ENCODE measurements at regions not wholly inside any gene's neighbourhood (a gene's known extent, or its start where the extent isn't known, plus 50 kb on each side); places are given as distances from the start of the nearest gene placed in this dataset.

DNA sequence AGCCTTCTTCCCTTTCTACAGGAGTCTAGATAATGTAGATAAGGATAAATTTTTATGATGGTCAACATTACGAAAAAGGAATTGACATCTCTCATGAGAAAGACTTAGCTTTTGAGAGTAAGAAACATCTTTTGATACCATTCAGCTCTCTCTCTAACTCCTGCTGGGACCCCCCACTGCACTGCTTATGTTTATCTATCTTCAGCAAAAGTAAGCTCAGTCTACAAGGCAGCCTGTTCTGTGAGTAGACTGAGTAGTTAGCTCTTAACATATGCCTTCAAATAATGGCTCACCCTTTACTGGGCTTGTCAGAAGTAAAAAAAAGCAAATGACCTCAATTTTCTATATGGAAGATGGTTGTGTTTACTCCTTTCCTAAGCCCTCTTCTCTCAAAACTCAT, 372.2 kb upstream of the CDH11 start:
- H3K9me3 Mint-ChIP-seq: peaks cover 16% of the 10 kb centered on the region
- no peaks in the 10 kb centered on the region for H3K4me1 Mint-ChIP-seq
- ChIA-PET POLR2A (no interaction called here), CTCF (no interaction called here)
- H3K27me3 Mint-ChIP-seq: no peaks in the 10 kb centered on the region
- no peak for DNase-seq
- H3K4me3 Mint-ChIP-seq: no peak overlapping the region
- no peak overlapping the region for H3K27ac Mint-ChIP-seq
- no peaks in the 10 kb centered on the region for H3K36me3 Mint-ChIP-seq (ENCODE audit: low read depth)

DNA sequence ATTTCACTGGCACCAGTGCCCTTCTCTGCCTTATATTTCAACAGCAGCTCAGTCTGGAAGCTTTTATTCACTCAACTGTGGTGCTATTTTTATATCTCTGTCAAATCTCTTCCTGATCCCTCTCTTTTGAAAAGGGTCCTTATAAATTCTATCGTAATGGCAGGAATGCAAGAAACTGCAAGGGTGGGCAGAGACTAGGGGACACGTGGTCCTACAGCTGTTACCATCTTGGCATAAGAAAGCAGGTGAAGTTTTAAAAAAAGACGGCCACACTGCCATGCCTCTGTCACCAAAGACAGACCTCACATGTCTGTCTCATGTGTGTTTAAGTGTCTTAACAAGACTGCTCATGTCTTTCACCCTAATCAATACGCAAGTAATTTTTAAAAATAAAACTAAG, 368.4 kb upstream of the CDH11 start:
- no peaks in the 10 kb centered on the region for H3K27me3 Mint-ChIP-seq
- POLR2A ChIA-PET: no interaction called here
- H3K27ac Mint-ChIP-seq: no peak overlapping the region

DNA sequence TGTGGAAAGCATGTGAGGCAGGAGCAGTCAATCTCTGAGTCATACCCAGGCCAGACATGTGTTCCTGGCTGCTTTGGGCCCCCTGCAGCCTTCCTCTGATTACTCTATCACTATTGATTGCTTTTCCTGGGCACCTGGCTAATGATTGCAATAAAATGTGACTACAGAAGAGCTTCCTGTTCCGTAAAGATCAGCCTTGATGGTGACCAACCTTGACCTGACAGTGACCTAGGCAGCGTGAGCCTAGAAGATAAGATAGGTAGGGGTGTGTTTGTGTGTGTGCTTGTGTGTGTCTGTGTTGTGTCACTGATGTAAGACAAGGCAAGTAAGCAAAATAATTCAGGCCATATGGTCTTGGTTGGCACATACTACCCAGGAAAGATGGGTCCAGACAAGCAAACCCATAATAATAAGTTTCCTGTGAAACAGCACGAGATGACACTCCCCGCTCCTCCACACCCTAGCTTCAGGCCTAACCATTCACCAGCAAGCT, 367.7 kb upstream of the CDH11 start:
- Mint-ChIP-seq H3K27me3 (no peaks in the 10 kb centered on the region), H3K36me3 (ENCODE audit: low read depth) (no peaks in the 10 kb centered on the region), H3K9me3 (peaks cover 20% of the 10 kb centered on the region), H3K4me1 (no peaks in the 10 kb centered on the region), H3K4me3 (no peak overlapping the region), H3K27ac (no peak overlapping the region)
- no peak for DNase-seq
- POLR2A ChIA-PET: no interaction called here
- CTCF ChIA-PET: no interaction called here

More for the DNA sequence above, 368.4 kb upstream of the CDH11 start:
- no peaks in the 10 kb centered on the region for H3K4me1 Mint-ChIP-seq
- no peak for DNase-seq
- no peak overlapping the region for H3K4me3 Mint-ChIP-seq
- H3K36me3 Mint-ChIP-seq (ENCODE audit: low read depth): no peaks in the 10 kb centered on the region
- CTCF ChIA-PET: no interaction called here
- peaks cover 20% of the 10 kb centered on the region for H3K9me3 Mint-ChIP-seq

DNA sequence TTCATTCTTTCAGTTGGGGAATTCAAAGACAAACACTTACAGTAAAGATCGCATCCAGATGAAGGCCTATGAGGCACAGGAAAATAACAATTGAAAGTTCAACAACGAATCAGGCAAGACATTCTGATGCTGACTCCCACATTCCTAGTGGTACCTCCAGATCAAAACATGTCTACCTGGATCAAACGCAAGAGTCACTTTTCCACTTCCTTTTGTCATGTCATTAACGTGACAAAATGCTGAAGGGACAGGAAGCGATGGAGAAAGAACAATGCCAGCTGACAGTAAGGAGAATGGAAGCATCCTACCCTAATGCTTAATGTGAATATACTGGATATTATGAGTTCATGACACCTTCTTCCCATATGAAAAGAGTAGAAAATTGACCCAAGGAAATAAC, 365.4 kb upstream of the CDH11 start:
- no peaks in the 10 kb centered on the region for H3K36me3 Mint-ChIP-seq (ENCODE audit: low read depth)
- ChIA-PET CTCF (no interaction called here), POLR2A (no interaction called here)
- DNase-seq: no peak
- H3K4me1 Mint-ChIP-seq: no peaks in the 10 kb centered on the region
- H3K27ac Mint-ChIP-seq: no peak overlapping the region
- H3K9me3 Mint-ChIP-seq: peaks cover 17% of the 10 kb centered on the region
- no peak overlapping the region for H3K4me3 Mint-ChIP-seq
- H3K27me3 Mint-ChIP-seq: no peaks in the 10 kb centered on the region

DNA sequence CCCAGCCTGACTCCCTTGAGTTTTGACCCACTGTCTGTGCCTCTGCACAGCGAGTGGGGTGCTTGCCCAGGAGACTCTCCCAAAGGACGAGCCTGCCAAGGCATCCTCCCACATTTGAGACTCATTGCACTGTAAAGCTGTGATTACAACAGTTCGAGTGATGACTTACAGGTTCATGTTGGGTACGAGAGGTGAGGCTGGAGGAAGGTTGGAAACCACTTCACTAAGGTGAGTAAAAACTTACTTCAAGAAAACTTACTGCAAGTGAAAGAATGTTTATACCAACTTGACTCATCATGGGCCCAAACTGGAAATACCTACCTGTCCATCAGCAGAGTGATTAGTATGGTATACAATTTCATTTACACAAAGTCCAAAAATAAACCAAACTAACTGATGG, 360.1 kb upstream of the CDH11 start:
- Mint-ChIP-seq H3K36me3 (ENCODE audit: low read depth) (no peaks in the 10 kb centered on the region), H3K27me3 (no peaks in the 10 kb centered on the region), H3K4me3 (no peak overlapping the region), H3K9me3 (peaks cover 3% of the 10 kb centered on the region), H3K4me1 (no peaks in the 10 kb centered on the region), H3K27ac (no peak overlapping the region)
- CTCF ChIA-PET: no interaction called here
- POLR2A ChIA-PET: no interaction called here
- no peak for DNase-seq

DNA sequence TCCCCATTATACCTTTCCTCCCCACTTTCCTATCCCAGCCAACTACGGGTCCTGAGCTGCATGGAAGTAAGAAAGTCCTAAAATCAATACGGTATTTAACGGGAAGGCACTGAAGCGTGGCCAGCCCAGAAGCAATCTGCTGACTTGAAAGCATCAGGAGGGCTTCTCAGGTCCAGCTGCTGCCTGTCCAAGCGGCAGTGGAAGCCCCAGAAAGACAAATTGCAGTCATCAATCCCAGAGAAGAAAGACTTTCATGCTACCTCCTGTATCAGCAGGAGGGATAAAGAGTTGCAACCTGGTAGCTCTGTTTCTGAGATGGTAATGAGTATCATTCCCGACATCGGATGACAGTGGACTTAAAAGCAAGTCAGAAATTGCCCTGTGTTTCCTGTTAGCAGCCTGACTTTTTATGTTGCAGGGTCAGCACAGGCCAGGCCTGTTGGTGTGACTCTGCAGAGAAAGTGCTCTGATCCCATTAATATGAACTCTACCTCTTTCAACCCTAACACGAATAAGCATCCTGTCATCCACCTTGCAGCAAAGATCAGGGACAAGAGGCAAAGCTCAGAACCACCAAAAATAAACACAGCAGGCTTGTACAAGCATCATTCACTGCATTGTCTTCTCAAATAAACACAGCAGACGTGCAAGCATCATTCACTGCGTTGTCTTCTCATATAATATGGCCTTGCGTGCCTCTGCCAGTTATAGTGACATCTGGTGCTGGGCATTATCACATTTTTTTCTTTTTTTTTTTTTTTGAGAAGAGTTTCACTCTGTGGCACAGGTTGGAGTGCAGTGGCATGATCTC, 358.6 kb upstream of the CDH11 start:
- Mint-ChIP-seq H3K36me3 (ENCODE audit: low read depth) (no peaks in the 10 kb centered on the region), H3K9me3 (peaks cover 3% of the 10 kb centered on the region), H3K27me3 (no peaks in the 10 kb centered on the region), H3K27ac (no peak overlapping the region), H3K4me1 (no peaks in the 10 kb centered on the region), H3K4me3 (no peak overlapping the region)
- POLR2A ChIA-PET: no interaction called here
- CTCF ChIA-PET: no interaction called here
- DNase-seq: no peak

DNA sequence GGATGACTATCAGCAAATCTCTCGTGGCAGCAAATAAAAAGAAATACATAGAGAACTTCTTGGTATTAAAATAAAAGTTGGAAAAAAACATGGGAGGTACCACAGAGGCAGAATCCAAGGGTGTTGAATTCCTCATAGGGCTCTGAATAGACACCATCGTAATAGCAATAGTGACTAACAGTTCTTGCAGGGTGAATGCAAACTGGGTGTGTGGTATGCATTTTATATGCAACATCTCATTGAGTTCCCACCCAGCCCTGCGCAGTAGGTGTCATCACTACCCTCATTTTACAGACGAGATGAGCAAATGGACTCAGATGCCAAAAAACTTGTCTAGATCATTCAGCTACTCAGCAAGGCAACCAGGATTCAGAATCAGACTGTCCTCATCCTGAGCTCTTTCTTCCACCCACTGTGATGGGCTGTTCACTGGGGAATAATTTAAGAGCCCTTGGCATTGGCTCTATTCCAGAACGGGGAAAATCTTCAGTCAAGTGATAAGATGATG, 354.6 kb upstream of the CDH11 start:
- Mint-ChIP-seq H3K36me3 (ENCODE audit: low read depth) (no peaks in the 10 kb centered on the region), H3K9me3 (peaks cover 8% of the 10 kb centered on the region), H3K27ac (no peak overlapping the region), H3K27me3 (no peaks in the 10 kb centered on the region), H3K4me3 (no peak overlapping the region), H3K4me1 (no peaks in the 10 kb centered on the region)
- ChIA-PET POLR2A (no interaction called here), CTCF (no interaction called here)
- DNase-seq: no peak

DNA sequence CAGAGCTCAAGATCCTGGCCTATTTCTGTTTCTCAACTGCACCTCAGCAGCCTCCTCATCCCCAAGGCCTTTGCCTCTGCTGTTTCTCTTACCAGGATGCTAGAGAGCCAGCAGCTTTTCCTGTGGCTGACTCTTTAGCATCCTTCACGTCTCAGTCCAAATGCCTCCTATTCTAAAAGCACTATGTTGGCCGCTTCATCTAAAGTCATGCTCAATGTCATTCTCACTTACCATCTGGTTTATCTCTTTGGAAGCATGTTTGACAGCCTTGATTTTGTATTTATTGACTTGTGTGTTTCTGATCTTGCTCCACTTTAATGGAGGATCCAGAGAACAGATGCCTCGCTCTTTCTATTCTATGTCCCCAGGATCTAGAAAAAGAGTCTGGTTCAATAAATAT, 351.8 kb upstream of the CDH11 start:
- H3K27me3 Mint-ChIP-seq: no peaks in the 10 kb centered on the region
- ChIA-PET CTCF (no interaction called here), POLR2A (no interaction called here)
- no peaks in the 10 kb centered on the region for H3K4me1 Mint-ChIP-seq
- DNase-seq: no peak
- peaks cover 6% of the 10 kb centered on the region for H3K9me3 Mint-ChIP-seq
- no peaks in the 10 kb centered on the region for H3K36me3 Mint-ChIP-seq (ENCODE audit: low read depth)
- no peak overlapping the region for H3K27ac Mint-ChIP-seq
- no peak overlapping the region for H3K4me3 Mint-ChIP-seq

DNA sequence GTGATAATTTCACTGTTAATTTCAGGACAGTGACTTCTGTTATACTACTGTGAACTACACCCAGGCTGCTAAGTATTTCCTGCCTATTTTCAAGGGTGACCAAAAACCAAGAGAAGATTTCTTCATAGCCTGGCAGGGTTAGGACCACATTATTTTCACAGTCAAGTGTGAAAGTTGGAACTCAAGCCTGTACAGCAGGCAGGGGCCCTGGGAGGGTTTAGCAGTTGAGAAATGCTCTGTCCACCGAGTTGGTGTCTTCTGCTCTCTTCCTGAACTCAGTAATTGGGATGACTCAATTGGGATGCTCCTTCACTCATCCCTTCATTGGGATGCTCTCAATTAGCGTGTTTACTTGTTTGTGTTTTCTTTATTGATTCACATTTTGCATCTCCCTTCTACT, 347.3 kb upstream of the CDH11 start:
- Mint-ChIP-seq H3K9me3 (peaks cover 10% of the 10 kb centered on the region), H3K36me3 (ENCODE audit: low read depth) (no peaks in the 10 kb centered on the region), H3K4me3 (no peak overlapping the region), H3K27ac (no peak overlapping the region), H3K27me3 (no peaks in the 10 kb centered on the region), H3K4me1 (no peaks in the 10 kb centered on the region)
- ChIA-PET POLR2A (no interaction called here), CTCF (no interaction called here)
- DNase-seq: no peak

DNA sequence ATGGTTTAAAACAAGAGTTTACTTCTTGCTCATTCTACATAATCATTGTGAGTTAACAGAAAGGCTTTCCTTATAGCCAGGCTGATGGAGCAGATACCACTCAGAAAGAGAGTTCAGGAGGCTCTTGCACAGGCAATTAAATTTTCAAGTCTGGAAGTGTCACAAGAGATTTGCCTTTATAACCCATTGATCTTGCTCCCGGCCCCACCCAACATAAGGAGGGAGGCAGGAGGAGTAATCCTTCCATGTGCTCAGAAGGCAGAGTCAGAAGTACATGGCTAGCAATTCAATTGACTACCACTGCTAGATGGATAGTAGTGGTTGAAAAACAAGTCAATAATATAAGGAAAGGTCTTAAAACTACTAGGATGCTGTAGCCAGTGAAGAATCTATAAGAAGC, 346.3 kb upstream of the CDH11 start:
- no peak for DNase-seq
- ChIA-PET CTCF (no interaction called here), POLR2A (no interaction called here)
- no peak overlapping the region for H3K4me3 Mint-ChIP-seq
- H3K4me1 Mint-ChIP-seq: no peaks in the 10 kb centered on the region
- no peak overlapping the region for H3K27ac Mint-ChIP-seq
- H3K36me3 Mint-ChIP-seq (ENCODE audit: low read depth): no peaks in the 10 kb centered on the region
- H3K27me3 Mint-ChIP-seq: no peaks in the 10 kb centered on the region
- peaks cover 5% of the 10 kb centered on the region for H3K9me3 Mint-ChIP-seq

DNA sequence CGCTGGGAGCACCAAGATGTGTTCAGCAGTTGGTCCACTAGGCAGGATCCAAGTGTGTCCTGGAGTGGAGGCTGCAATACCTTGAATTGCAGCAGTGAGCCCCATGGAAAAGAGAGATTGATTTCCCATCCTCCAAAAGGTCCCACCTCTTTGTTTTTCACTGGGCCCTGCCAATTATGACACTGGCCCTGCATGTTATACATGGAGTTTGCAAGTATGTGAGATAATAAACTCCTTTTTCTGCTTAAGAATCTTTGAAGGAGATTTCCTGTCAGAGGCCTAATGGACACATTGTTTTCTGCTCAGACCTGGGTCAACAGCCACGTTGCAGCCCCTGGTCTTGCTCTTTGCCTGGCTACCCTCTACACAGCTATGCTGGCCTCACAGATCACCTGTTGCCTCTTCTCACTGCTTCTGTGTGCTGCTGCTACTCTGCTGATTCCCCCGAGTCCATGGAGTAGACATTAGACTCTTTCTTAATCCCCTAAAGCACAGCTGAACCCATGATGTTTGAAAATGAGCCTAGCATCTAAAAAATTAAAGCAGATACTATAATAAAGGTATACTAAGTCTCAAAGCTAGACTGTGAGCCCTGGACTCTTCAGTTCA, 341.9 kb upstream of the CDH11 start:
- no peaks in the 10 kb centered on the region for H3K4me1 Mint-ChIP-seq
- POLR2A ChIA-PET: no interaction called here
- no peak overlapping the region for H3K27ac Mint-ChIP-seq
- DNase-seq: no peak
- no peaks in the 10 kb centered on the region for H3K36me3 Mint-ChIP-seq (ENCODE audit: low read depth)
- H3K27me3 Mint-ChIP-seq: no peaks in the 10 kb centered on the region
- H3K4me3 Mint-ChIP-seq: no peak overlapping the region
- CTCF ChIA-PET: no interaction called here
- peaks cover 9% of the 10 kb centered on the region for H3K9me3 Mint-ChIP-seq

DNA sequence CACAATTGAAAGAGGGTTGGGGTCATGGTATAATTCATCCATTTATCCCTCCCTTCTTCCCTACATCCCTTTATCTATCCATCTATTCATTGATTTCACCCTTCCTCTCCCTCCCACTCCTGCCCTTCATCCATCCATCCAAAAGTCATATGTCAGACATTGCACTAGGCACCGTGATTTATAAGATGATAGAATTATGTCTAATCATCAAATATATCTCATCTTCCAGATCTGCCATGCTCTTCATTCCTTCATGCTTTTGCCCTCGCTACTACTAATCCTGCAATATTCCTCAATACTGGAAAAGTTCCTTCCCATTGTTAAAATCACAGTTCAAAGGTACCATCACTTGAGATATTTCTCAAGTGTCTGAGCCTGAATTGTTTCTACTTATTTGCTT, 335.2 kb upstream of the CDH11 start:
- POLR2A ChIA-PET: no interaction called here
- H3K9me3 Mint-ChIP-seq: peaks cover 9% of the 10 kb centered on the region
- DNase-seq: no peak
- H3K27me3 Mint-ChIP-seq: no peaks in the 10 kb centered on the region
- CTCF ChIA-PET: no interaction called here
- H3K4me1 Mint-ChIP-seq: no peaks in the 10 kb centered on the region
- H3K4me3 Mint-ChIP-seq: no peak overlapping the region
- H3K36me3 Mint-ChIP-seq (ENCODE audit: low read depth): no peaks in the 10 kb centered on the region
- H3K27ac Mint-ChIP-seq: no peak overlapping the region

DNA sequence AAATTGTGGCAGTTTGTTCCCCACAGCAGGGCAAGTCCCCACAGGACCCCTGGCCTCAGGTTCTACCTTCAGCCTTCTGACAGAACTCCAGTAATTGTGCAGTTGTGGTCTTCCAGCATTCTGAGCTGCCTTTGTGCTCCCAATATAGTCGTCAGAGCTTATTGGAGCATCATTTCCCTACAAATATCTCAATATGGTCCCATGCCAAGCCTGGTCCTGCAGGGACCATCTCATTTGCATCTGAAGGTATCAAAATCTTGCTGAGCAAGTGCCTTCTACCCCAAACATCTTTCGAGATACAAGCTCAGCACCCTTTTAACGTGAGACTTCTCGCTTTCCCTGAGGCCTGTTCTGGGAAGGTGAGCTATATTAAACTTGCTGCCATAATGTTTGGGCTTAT, 333.9 kb upstream of the CDH11 start:
- Mint-ChIP-seq H3K27ac (no peak overlapping the region), H3K27me3 (no peaks in the 10 kb centered on the region), H3K4me1 (no peaks in the 10 kb centered on the region), H3K9me3 (peaks cover 9% of the 10 kb centered on the region), H3K4me3 (no peak overlapping the region), H3K36me3 (ENCODE audit: low read depth) (no peaks in the 10 kb centered on the region)
- POLR2A ChIA-PET: no interaction called here
- CTCF ChIA-PET: no interaction called here
- no peak for DNase-seq

DNA sequence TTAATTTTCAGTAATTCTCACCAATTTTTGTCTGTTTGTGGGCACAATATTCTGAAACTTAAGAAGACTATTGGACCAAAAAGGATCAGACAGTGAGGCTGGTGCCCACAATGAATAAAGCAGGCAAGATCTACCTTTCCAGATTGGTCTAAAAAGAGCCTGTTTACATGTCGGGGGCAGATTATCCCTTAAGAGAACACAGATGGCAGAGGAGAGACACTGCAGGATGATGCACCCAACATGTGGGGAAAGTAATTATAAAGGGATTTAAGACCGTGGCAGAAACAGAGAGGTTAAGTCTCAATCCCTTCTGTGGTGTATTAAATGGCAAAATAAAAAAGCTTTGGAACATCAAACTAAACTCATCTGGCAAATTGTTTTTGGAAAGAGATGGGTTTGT, 331.8 kb upstream of the CDH11 start:
- no peak overlapping the region for H3K4me3 Mint-ChIP-seq
- CTCF ChIA-PET: no interaction called here
- POLR2A ChIA-PET: interaction anchor here (0.6 kb wide), 1 partner anchor 121 kb away, joined by 3 read pairs; no protein-coding TSS in a partner anchor
- H3K4me1 Mint-ChIP-seq: no peaks in the 10 kb centered on the region
- H3K9me3 Mint-ChIP-seq: peaks cover 12% of the 10 kb centered on the region
- H3K36me3 Mint-ChIP-seq (ENCODE audit: low read depth): no peaks in the 10 kb centered on the region
- H3K27me3 Mint-ChIP-seq: no peaks in the 10 kb centered on the region
- DNase-seq: no peak
- no peak overlapping the region for H3K27ac Mint-ChIP-seq

Data from activated CD4-positive, alpha-beta memory T cell treated with anti-CD3 and anti-CD28 coated beads, Interleukin-2, amount 10 ng/mL, durations not matched to agents 7 days and 5 days (primary cell).